OCI-LY1 (cell line): ENCODE measurements at regions not wholly inside any gene's neighbourhood (a gene's known extent, or its start where the extent isn't known, plus 50 kb on each side); places are given as distances from the start of the nearest gene placed in this dataset.

Source experiments
- H2AFZ ChIP-seq: fragments of 200-600 bp; sonication (generic), shearing (Covaris generic); 2 replicates; pipeline ENCODE4 v1.6.0; 2014; ENCODE audit warnings: antibody characterized with exemption, mild to moderate bottlenecking, low read length
- H3F3A ChIP-seq: fragments of 200-600 bp; sonication (generic), shearing (Covaris generic); 2 replicates; pipeline ENCODE4 v1.6.0; 2014; ENCODE audit warnings: mild to moderate bottlenecking, antibody characterized with exemption, low read length, moderate library complexity; ENCODE audit not compliant: insufficient read depth
- H3K27ac ChIP-seq: fragments of 200-600 bp; sonication (generic); 2 replicates; pipeline ENCODE4 v1.5.1; 2014; ENCODE audit warnings: low read length, mixed run types, mild to moderate bottlenecking, low read depth; ENCODE audit not compliant: poor library complexity, severe bottlenecking
- H3K27me3 ChIP-seq: fragments of 200-600 bp; sonication (generic); 2 replicates; pipeline ENCODE4 v1.6.0; 2014; ENCODE audit warnings: antibody characterized with exemption, mild to moderate bottlenecking, low read length, moderate library complexity; ENCODE audit not compliant: insufficient read depth
- H3K36me3 ChIP-seq: fragments of 200-600 bp; sonication (generic); 2 replicates; pipeline ENCODE4 v1.6.1; 2014; ENCODE audit warnings: mild to moderate bottlenecking, antibody characterized with exemption, low read length, moderate library complexity, mixed read lengths; ENCODE audit not compliant: insufficient read depth
- H3K4me1 ChIP-seq: fragments of 200-600 bp; sonication (generic); 2 replicates; pipeline ENCODE4 v1.5.1; 2014; ENCODE audit warnings: mild to moderate bottlenecking, low read length, moderate library complexity; ENCODE audit not compliant: insufficient read depth, severe bottlenecking
- H3K4me2 ChIP-seq: fragments of 200-600 bp; sonication (generic), shearing (Covaris generic); 2 replicates; pipeline ENCODE4 v1.6.1; 2014; ENCODE audit warnings: low read length
- H3K4me3 ChIP-seq: fragments of 200-600 bp; sonication (generic); 2 replicates; pipeline ENCODE4 v1.5.1; 2014; ENCODE audit warnings: low read length, low read depth, mild to moderate bottlenecking, mixed read lengths; ENCODE audit not compliant: poor library complexity, severe bottlenecking
- H3K79me2 ChIP-seq: fragments of 200-600 bp; shearing (Covaris generic); 2 replicates; pipeline ENCODE4 v1.6.1; 2016; ENCODE audit warnings: mixed run types, low read length, mixed read lengths; ENCODE audit not compliant: insufficient read depth
- H3K9ac ChIP-seq: fragments of 200-600 bp; sonication (generic), shearing (Covaris generic); 2 replicates; pipeline ENCODE4 v1.6.1; 2014; ENCODE audit warnings: mild to moderate bottlenecking, low read length, mixed read lengths
- H3K9me2 ChIP-seq: fragments of 200-600 bp; sonication (generic), shearing (Covaris generic); 2 replicates; pipeline ENCODE4 v1.6.1; 2014; ENCODE audit warnings: low read depth, mild to moderate bottlenecking, low read length, mixed read lengths
- H3K9me3 ChIP-seq: fragments of 200-600 bp; shearing (Covaris generic); 2 replicates; pipeline ENCODE4 v1.6.1; 2014; ENCODE audit warnings: low read length, mixed read lengths
- H4K20me1 ChIP-seq: fragments of 200-600 bp; sonication (generic), shearing (Covaris generic); 2 replicates; pipeline ENCODE4 v1.6.0; 2016; ENCODE audit warnings: mild to moderate bottlenecking, low read length; ENCODE audit not compliant: insufficient read depth
- EZH2 ChIP-seq: fragments of 200-600 bp; sonication (generic), shearing (Covaris generic); IDR thresholded peaks from 2 replicates; pipeline ENCODE4 v1.8.0; 2017; ENCODE audit warnings: borderline replicate concordance, mixed run types, mild to moderate bottlenecking, antibody characterized with exemption, low read length, moderate library complexity, mixed read lengths
- TF ChIP-seq, protein P1 (sequence below): fragments of 200-600 bp; sonication (generic), shearing (Covaris generic); IDR thresholded peaks from 2 replicates; pipeline ENCODE4 v1.5.1; 2017; ENCODE audit warnings: mild to moderate bottlenecking, antibody characterized with exemption, low read length, moderate library complexity, mixed read lengths

DNA sequence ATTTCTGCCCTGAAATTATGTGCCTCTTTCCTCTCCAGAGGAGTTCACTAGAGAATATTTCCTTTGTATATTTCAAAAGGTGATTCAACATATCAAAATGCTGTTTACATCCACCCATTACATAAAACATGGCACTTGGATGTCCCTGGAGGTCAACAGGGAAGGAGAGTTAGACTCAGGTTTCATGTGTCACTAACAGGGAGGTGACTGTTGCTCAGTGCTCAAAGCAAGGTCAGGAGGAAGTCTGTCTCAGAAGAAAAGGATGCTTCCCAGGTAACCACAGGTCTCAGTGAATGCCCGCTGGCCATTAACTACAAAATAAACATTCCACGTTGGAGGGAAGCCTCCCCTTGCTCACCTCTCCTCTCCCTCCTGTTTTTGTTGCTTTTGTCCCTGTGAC is 198.6 kb downstream of the AXIN2 start:
- Histone ChIP-seq H4K20me1 (no peaks in the 10 kb centered on the region), H3K4me2 (no peak overlapping the region), H3K27ac (no peak overlapping the region), H3F3A (no peaks in the 10 kb centered on the region), H3K79me2 (no peaks in the 10 kb centered on the region), H3K4me1 (no peaks in the 10 kb centered on the region), H2AFZ (no peak overlapping the region), H3K4me3 (no peak overlapping the region), H3K36me3 (no peaks in the 10 kb centered on the region), H3K9ac (no peak overlapping the region), H3K27me3 (no peaks in the 10 kb centered on the region), H3K9me2 (no peaks in the 10 kb centered on the region), H3K9me3 (no peaks in the 10 kb centered on the region)
- no peak for TF ChIP-seq EZH2

DNA sequence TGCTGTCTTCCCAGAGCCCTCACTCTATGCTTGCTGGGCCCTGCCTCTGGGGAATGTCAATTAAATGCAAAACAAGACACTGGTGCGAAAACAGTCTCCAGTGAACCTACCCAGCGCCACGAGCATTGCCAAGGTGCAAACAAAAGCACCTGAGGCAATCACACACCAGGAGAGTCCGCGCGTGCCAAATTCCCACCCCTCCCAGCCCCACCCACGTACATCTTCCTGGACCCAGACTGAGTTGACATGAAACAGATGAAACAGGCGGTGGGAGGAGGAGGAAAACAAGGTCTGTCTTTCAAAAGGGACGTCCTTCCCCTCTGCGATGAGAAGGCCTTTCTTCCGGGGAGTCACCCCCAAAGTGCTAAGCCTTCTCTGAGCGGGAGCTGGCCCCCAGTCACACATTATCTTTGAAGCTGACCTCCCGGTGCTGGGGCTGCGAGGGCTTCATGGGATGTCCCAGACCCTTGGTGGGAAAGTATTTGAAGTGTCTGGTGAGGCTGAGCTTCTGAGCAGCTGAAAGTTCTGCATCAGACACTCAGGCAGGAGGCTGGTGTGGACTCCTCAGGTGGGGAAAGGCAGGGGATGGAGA is 200.4 kb downstream of the AXIN2 start:
- Histone ChIP-seq H3F3A (no peaks in the 10 kb centered on the region), H3K79me2 (no peaks in the 10 kb centered on the region), H3K9me2 (no peaks in the 10 kb centered on the region), H3K27ac (no peak overlapping the region), H3K36me3 (no peaks in the 10 kb centered on the region), H3K27me3 (no peaks in the 10 kb centered on the region), H3K4me2 (no peak overlapping the region), H2AFZ (no peak overlapping the region), H3K9me3 (no peaks in the 10 kb centered on the region), H3K4me3 (no peak overlapping the region), H4K20me1 (no peaks in the 10 kb centered on the region), H3K4me1 (no peaks in the 10 kb centered on the region), H3K9ac (no peak overlapping the region)
- TF ChIP-seq, protein P1, sequence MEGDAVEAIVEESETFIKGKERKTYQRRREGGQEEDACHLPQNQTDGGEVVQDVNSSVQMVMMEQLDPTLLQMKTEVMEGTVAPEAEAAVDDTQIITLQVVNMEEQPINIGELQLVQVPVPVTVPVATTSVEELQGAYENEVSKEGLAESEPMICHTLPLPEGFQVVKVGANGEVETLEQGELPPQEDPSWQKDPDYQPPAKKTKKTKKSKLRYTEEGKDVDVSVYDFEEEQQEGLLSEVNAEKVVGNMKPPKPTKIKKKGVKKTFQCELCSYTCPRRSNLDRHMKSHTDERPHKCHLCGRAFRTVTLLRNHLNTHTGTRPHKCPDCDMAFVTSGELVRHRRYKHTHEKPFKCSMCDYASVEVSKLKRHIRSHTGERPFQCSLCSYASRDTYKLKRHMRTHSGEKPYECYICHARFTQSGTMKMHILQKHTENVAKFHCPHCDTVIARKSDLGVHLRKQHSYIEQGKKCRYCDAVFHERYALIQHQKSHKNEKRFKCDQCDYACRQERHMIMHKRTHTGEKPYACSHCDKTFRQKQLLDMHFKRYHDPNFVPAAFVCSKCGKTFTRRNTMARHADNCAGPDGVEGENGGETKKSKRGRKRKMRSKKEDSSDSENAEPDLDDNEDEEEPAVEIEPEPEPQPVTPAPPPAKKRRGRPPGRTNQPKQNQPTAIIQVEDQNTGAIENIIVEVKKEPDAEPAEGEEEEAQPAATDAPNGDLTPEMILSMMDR = no peak
- no peak for TF ChIP-seq EZH2

DNA sequence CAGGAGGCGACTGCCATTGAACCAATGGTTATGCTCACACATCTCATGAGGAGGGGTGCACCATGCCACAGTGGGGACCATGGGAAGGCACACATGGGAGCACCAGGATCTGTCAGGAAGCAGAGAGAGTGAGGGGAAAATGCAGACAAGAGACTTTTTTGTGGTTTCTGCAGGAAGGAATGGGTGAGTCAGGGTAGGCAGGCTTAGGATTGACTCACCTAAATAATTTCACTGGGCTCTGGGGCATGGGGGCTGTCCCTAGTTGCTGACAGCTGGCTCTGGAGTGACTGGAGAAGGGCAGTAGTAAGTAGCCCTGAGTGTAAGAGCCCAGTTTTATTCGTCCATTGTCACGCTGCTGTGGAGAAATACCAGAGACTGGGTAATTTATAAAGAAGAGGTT is 202.4 kb downstream of the AXIN2 start:
- Histone ChIP-seq H3K79me2 (no peaks in the 10 kb centered on the region), H3K4me1 (no peaks in the 10 kb centered on the region), H3K27me3 (no peaks in the 10 kb centered on the region), H4K20me1 (no peaks in the 10 kb centered on the region), H3K36me3 (no peaks in the 10 kb centered on the region), H3K4me2 (no peak overlapping the region), H2AFZ (no peak overlapping the region), H3K9me2 (no peaks in the 10 kb centered on the region), H3K9ac (no peak overlapping the region), H3K27ac (no peak overlapping the region), H3F3A (no peaks in the 10 kb centered on the region), H3K4me3 (no peak overlapping the region), H3K9me3 (no peaks in the 10 kb centered on the region)
- TF ChIP-seq, protein P1 = no peak
- no peak for TF ChIP-seq EZH2

DNA sequence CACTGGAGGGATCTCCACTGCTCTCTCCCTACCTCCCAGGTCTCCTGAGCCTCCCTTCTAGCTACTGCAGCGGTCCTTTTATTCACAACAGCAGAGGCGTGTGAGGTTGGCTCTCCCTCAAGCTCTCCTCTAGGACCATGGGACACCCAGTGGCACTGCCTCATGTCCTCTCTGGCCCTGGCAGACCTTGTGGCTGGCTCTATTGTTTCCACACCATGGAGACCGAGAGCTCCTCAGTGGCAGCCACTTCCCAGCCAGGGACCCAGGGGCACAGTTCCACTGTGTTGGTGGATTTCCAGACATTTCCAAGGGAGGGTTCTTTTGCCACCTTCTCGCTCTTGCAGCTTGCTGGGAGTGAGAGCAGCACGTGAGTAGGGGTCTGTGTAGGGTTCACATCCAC is 204.9 kb downstream of the AXIN2 start:
- Histone ChIP-seq H3K9ac (no peak overlapping the region), H3K4me2 (no peak overlapping the region)

More for the DNA sequence above, 204.9 kb downstream of the AXIN2 start:
- no peaks in the 10 kb centered on the region for H3K4me1 ChIP-seq
- no peaks in the 10 kb centered on the region for H3F3A ChIP-seq
- H3K27me3 ChIP-seq = no peaks in the 10 kb centered on the region
- H4K20me1 ChIP-seq = no peaks in the 10 kb centered on the region
- no peak overlapping the region for H2AFZ ChIP-seq
- no peaks in the 10 kb centered on the region for H3K79me2 ChIP-seq
- no peak overlapping the region for H3K4me3 ChIP-seq
- no peaks in the 10 kb centered on the region for H3K9me2 ChIP-seq
- no peaks in the 10 kb centered on the region for H3K9me3 ChIP-seq
- no peak for TF ChIP-seq EZH2
- TF ChIP-seq, protein P1 = no peak
- H3K27ac ChIP-seq = no peak overlapping the region
- no peaks in the 10 kb centered on the region for H3K36me3 ChIP-seq
